ENCODE measurements at regions not wholly inside any gene's neighbourhood (a gene's known extent, or its start where the extent isn't known, plus 50 kb on each side); places are given as distances from the start of the nearest gene placed in this dataset.

DNA sequence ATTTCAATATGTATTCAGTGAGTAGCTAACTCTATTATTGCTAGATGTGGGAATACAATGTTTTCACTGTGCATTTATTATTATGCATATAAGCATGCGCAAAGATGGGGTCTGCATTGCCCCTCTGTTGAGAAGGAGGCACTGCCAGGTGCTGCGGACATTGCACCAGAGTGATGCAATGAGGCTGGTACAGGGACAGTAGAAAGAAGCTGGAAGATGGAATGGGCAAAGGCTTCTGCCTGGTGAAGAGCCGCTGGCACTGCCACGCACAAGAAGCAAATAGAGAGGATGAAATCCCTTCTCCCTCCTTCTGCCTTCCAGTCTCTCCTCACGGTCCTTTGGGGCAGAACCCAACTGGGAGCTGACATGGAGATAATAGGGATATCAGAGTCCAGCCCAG, 154.5 kb upstream of the TNFAIP3 start:
- no peak overlapping the region for H4K8ac ChIP-seq (ENCODE audit: extremely low read depth, insufficient read depth, low read length)
- no peaks in the 10 kb centered on the region for H3K4me1 ChIP-seq (replicated peaks in 1 of 4; ENCODE audit: control insufficient read depth in 3 of 4, insufficient read depth in 4 of 4, low read length in 3 of 4)
- no peak overlapping the region for H3K27ac ChIP-seq (ENCODE audit: low read depth, low read length)
- no peaks in the 10 kb centered on the region for H3K9me3 ChIP-seq (ENCODE audit: insufficient read depth in 2 of 2, low read depth in 1 of 2, low read length in 1 of 2)
- DNase-seq (ENCODE audit: low read depth in 1 of 2, low spot score in 2 of 2) = no peak
- ChIA-PET CTCF (ENCODE audit: partially characterized antibody) (interaction anchor here (0.7 to 2.6 kb wide), 14 partner anchors 8 to 292 kb away, joined by 3 to 10 read pairs (median 4); partner anchors contain the start of gene TNFAIP3), POLR2A (ENCODE audit: partially characterized antibody) (no interaction called here)
- no peak for FAIRE-seq
- no peak overlapping the region for H3K14ac ChIP-seq (ENCODE audit: insufficient read length)
- H3K4ac ChIP-seq (replicated peaks; ENCODE audit: insufficient read length, low read depth, low read length) = no peak overlapping the region
- H3K4me2 ChIP-seq (ENCODE audit: insufficient read depth in 1 of 2, low read depth in 2 of 2, low read length in 2 of 2) = no peak overlapping the region
- no peaks in the 10 kb centered on the region for H3K23me2 ChIP-seq (ENCODE audit: low read depth, low read length)
- H3K9ac ChIP-seq (replicated peaks in 1 of 4; ENCODE audit: extremely low read depth in 1 of 4, low read depth in 3 of 4, low read length in 3 of 4) = no peak overlapping the region
- H3K4me3 ChIP-seq (ENCODE audit: extremely low read depth in 1 of 4, insufficient read depth in 2 of 4, low read depth in 3 of 4, low read length in 4 of 4) = no peak overlapping the region
- no peaks in the 10 kb centered on the region for H4K20me1 ChIP-seq (replicated peaks in 1 of 2; ENCODE audit: control insufficient read depth in 1 of 2, insufficient read depth in 2 of 2, low read length in 2 of 2)
- H4K5ac ChIP-seq (ENCODE audit: insufficient read length, low read depth, low read length) = no peak overlapping the region
- H2AFZ ChIP-seq (ENCODE audit: low read length) = no peak overlapping the region
- no peak overlapping the region for H2AK5ac ChIP-seq (ENCODE audit: low read depth, low read length)
- H3K79me1 ChIP-seq (ENCODE audit: low read depth, low read length) = no peaks in the 10 kb centered on the region
- TF ChIP-seq EZH2 (IDR thresholded peaks at IDR 0.05; ENCODE audit: low read depth, low read length, severe bottlenecking) (no peak), TEAD4 (IDR thresholded peaks at IDR 0.05; ENCODE audit: low read depth, low read length) (no peak)
- no peak overlapping the region for H3K18ac ChIP-seq (ENCODE audit: extremely low read depth, low read length)
- no peak overlapping the region for H2BK20ac ChIP-seq (ENCODE audit: low read length)
- H3K56ac ChIP-seq (replicated peaks; ENCODE audit: insufficient read length, low read depth, low read length) = no peak overlapping the region
- no peak overlapping the region for H2BK120ac ChIP-seq (replicated peaks; ENCODE audit: low read depth, low read length)
- H2BK15ac ChIP-seq (ENCODE audit: low read length) = no peak overlapping the region
- no peak overlapping the region for H3K23ac ChIP-seq (ENCODE audit: insufficient read length)
- no peaks in the 10 kb centered on the region for H3K79me2 ChIP-seq (ENCODE audit: control insufficient read depth in 1 of 2, insufficient read depth in 2 of 2, low read length in 2 of 2)
- H2BK5ac ChIP-seq (ENCODE audit: low read depth, low read length) = no peak overlapping the region
- peaks cover 0 to 1% (median 0%) of the 10 kb centered on the region in 4 experiments; a peak in 1 of 7 replicates for H3K27me3 ChIP-seq (replicated peaks in 1 of 4; ENCODE audit: control insufficient read depth in 3 of 4, extremely low read depth in 1 of 4, insufficient read depth in 3 of 4, low read length in 3 of 4)
- H4K91ac ChIP-seq (replicated peaks; ENCODE audit: insufficient read length, low read length) = no peak overlapping the region
- 92% methylated on average over 5 of the region's 5 CpGs; no CpG with 5 or more reads in 1 of the 2 experiments for WGBS, 2 experiments (ENCODE audit: extremely low coverage in 1 of 2, insufficient coverage in 1 of 2, insufficient read length in 1 of 2, insufficient replicate concordance in 2 of 2, low coverage in 1 of 2, low lambda C conversion rate in 2 of 2, missing lambda C conversion rate in 1 of 2)
- H3K36me3 ChIP-seq (ENCODE audit: control insufficient read depth in 2 of 4, insufficient read depth in 4 of 4, low read length in 3 of 4) = no peaks in the 10 kb centered on the region
- no peak overlapping the region for H2BK12ac ChIP-seq (ENCODE audit: low read depth, low read length)

Data from H1 (cell line).